Jurkat, Clone E6-1 (cell line): ENCODE measurements at regions not wholly inside any gene's neighbourhood (a gene's known extent, or its start where the extent isn't known, plus 50 kb on each side); places are given as distances from the start of the nearest gene placed in this dataset.
A peak's percentile ranks its signal among the peaks of the same experiment; 100 is the strongest.

ENCODE experiments used
- DNase-seq: peaks from one replicate; pipeline ENCODE4 v3.0.0-alpha.2; 2011; ENCODE audit warnings: low read depth, low spot score
- H3K4me3 ChIP-seq: 2 replicates; pipeline ENCODE4 v1.5.1; 2011; ENCODE audit warnings: mild to moderate bottlenecking, low read length, control low read depth, moderate library complexity

DNA sequence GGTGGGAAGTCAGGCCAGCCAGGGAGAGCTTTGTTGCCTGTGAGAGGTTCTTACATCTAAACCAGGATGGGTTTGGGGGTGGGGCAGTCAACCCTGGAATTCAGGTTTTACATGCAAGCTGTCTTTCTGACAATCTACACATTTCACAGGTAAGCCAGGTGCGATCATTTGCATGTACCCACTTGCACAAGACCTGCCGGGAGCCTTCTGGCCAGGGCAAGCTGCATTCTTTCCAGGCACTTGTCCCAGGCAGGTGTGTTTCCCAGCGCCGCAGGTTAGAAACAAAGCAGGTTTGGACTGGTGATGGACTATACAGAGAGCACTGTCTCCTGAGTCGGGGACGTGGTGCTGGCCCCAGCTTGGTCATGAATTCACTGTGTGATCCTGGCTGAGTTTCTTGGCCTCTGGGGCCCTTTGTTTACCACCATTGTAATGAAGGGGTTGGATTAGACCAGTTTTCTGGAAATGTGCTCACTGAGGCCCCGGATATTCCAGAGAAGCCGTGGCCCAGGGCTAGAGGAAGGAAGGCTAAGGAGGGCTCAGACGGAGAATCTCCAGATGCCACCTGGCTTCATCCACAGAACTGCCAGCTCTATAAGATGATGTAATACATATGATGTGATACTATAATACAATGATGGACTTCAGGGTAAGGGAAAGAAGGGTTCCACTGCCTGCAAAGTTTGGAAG is 205.2 kb upstream of the SVIL start:
- no peak overlapping the region for H3K4me3 ChIP-seq
- DNase-seq, result no peak

DNA sequence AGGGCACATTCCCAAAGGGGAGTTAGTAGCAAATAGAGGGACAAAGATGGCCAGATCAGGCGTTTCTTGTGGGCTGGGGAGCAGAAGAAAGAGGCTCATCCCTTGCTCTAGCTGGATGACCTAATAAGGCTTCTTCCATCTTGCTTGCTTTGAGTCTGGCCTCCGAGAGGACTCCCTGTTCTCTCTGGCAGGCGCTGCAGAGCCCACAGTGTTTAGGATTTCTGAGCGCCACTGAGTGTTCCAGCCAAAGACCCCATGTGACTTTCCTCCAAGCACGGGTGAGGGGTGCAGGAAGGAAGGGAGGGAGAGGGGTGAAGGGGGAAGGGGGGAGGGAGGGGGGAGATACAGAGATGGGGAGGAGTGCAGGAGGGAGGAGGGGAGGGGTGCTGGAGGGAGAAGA is 203.8 kb upstream of the SVIL start:
- DNase-seq, result no peak
- no peak overlapping the region for H3K4me3 ChIP-seq

DNA sequence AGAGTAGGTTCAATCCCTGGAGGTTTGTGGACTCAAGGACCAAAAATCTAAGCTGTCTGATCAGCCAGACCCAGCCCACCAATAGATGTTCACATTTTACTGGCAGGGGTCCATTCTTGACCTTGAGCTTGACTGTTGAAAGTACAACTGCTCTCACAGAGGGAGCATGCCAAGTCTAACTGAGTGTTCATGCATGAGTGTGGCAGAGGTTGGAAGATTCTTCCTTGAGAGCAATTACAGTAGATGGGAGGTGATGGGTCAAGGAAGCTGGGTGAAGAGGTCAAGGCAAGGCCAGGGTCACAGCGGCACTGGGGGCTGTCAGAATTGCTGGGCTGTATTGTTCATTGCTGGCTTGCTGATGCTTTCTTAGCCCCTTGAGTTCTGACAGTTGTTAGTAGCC is 202.8 kb upstream of the SVIL start:
- no peak overlapping the region for H3K4me3 ChIP-seq
- no peak for DNase-seq

DNA sequence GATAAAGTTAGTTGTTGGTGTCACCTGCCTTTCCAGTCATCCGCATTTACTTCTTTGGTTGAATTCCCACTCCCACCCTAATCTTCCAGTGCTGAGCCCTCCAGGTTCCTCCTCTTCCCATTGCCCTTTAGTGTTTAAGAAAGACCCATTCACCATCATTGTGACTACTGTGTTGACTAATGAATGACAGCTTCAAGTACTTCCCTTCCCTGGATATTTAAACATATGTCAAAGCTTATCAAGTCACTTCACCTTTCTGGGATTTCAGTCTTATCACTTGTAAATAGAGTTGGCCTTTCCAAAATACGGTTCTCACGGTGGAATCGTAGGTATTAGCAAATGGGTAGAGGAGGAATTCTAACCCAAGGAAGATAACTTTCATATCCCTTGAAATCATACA is 201.6 kb upstream of the SVIL start:
- H3K4me3 ChIP-seq, result no peak overlapping the region
- no peak for DNase-seq

DNA sequence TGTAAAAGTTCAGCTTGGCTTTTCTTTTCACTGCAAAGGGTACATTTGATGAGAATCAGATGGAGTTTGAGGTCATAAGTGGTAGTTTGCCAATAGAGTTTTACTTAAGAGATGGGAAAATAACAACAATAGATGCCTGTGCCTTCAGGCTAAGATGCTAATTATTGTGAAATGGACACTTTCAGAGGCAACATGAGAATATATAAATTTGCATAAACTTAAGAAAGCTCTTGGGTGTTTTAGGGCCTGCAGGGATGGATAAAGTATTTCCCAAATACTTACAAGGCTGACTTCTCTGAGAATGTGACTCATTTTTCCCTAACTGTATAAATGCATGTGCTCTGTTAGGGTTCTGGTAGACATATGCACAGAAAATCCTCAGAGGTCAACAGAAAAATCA is 200.3 kb upstream of the SVIL start:
- H3K4me3 ChIP-seq, result no peak overlapping the region
- DNase-seq, result no peak

DNA sequence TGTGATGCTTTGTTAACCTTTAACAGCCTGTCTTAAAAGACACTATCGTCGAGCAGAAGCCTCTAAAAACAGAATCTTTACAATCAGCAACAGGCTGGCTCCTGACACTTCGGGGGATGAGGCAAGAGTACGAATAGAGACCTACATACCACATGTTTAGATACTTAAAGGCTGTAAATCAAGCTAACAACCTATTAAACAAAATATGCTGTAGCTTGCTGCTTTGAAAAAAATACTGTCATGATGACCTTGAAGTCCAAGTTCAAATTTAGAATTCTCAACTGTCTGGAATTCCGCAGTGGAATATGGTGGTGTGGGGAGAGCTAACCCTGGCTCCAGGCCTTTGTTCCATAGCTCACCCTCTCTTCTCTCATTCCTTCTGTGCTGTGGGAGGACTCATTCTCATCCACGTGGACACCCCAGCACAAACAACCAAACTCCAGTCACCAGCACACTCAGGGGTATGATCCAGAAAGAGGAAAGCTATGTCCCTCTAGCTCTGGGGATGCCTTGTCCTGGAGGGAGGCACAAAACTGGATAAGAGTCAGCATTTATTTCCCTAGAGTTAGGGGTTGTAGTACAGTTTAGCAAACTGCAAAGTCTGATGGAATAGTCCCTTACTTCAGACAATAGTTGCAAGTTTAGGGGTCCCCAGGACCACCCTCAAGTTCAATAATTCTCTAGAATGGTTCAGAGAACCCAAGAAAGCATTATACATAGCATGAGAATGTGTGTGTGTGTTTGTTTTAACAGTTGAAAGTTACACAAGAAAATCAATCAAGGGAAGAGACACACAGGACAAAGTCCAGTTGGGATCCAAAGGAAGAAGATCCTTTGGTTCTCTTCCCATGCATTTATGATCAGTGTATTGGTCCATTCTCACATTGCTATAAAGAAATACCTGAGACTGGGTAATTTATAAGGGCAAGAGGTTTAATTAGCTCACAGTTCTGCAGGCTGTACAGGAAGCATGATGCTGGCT is 196.1 kb upstream of the SVIL start:
- no peak for DNase-seq

DNA sequence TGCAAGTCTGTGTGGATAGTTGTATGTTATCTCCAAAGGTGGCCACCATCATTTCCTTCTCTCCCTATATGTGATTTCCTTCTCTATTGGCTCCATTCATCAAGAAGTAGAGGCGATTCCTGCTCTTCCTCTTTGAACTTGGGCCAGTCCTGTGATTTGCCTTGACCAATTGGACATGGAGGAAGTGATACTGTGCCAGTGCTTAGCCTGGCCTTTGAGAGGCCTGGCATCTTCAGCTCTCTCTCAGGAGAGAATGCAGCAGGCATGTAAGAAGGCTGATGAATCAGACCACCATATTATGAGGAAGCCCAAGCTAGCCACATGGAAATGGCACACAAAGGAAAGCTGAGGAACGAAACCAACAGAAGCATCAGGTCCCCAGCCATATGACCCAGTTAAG is 195.0 kb upstream of the SVIL start:
- H3K4me3 ChIP-seq, result no peak overlapping the region
- no peak for DNase-seq

More for the DNA sequence above, 196.1 kb upstream of the SVIL start:
- H3K4me3 ChIP-seq, result no peak overlapping the region

DNA sequence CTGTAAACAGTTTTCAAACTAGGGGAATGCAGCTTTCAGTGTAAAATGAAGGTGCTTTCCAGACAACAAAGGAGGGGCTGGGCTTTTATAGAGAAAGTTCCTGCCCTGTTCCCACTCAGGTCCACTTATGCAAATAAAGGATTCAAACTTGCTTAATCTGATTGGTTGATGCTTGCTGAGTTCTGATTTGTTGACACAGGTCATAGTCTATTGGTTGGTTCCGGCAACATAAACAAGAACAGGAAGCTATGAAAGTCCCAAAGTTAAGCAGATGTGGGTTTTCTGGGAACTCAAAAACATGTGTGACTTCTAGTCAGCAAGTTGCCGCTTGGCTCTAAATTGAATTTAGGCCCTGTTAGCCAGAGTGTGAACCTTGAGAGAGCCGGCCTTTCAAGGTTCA is 194.2 kb upstream of the SVIL start:
- no peak overlapping the region for H3K4me3 ChIP-seq
- DNase-seq, result no peak

DNA sequence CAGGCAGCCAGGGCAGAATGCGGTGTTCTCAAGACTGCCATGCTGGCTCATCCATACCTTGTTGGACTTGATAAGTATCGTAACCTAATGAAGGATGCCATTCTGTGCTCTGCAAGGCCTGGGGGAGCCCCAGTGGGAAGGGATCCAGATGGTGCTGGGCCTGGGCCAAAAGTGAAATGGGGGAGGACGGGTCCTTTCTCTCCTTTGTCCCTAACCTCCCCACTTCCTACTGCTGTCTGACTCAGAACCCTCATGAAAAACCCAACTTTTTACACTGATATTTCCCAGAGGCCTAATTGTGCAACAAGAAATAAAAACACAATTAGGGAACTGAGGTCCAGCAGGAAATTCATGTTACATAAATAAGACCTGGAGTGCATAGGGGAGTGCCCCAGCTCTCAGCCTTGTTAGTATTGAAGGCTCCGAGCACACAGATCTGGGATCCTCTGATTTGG is 193.7 kb upstream of the SVIL start:
- H3K4me3 ChIP-seq, result no peak overlapping the region
- DNase-seq, result no peak

DNA sequence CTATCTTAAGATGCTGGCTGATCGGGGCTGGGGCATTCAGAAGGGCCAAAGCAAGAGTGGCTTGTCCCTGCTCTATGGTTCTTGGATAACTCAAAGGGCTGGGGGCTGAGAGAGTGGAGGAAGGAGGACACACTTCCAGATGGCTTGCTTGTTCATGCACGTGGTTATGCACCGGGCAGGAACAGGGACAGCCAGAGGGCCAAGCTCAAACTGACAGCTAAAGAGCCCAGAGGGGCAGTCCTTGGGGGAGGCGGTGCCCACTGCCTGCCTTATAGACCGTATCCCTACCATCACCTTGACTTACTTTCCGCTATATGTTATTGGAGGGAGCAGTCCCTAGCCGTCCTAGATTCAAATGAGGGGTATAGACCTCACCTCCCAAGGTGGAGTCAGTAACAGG is 192.7 kb upstream of the SVIL start:
- DNase-seq, result no peak
- no peak overlapping the region for H3K4me3 ChIP-seq

DNA sequence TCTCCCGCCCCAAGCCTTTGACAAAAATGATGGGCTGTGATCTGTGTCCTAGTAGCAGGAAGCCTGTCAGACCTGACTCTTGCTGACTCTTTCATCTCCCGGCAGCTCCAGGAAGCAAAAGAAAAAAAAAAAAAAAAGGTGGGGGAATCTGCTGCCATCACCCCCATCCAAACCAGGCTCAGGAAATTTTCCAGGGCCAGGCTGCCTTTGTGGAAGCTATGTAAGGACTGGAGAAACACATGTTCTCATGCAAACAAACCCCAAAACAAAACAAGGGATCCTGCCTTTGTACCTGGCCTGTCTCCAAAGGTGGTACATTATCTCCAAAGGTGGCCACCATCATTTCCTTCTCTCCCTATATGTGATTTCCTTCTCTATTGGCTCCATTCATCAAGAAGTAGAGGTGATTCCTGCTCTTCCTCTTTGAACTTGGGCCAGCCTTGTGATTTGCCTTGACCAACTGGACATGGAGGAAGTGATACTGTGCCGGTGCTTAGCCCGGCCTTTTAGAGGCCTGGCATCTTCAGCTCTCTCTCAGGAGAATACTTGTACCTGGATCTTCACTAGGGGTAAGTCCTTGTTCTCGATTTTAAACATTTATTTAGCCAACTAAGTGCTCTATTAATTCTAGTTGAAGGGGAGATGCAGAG is 192.2 kb upstream of the SVIL start:
- no peak overlapping the region for H3K4me3 ChIP-seq
- no peak for DNase-seq

DNA sequence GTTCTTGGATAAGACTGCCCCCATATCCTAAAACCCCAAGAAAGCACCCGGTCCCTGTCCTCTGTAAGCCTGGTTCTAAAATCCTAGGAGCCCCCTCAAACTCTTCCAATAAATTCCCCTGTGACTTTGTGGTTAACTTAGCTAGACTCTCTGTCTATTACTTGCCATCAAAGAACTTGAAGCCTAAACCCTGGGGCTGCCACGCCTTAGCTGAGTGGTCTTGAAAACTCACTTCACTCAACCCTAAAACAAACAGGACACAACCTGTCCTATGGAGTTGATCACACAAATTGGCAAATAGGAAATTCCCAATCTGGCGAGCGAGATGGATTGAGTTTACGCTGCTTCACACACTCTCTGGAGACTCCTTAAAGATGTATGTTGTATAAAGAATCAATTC is 191.4 kb upstream of the SVIL start:
- no peak overlapping the region for H3K4me3 ChIP-seq
- DNase-seq, result no peak

DNA sequence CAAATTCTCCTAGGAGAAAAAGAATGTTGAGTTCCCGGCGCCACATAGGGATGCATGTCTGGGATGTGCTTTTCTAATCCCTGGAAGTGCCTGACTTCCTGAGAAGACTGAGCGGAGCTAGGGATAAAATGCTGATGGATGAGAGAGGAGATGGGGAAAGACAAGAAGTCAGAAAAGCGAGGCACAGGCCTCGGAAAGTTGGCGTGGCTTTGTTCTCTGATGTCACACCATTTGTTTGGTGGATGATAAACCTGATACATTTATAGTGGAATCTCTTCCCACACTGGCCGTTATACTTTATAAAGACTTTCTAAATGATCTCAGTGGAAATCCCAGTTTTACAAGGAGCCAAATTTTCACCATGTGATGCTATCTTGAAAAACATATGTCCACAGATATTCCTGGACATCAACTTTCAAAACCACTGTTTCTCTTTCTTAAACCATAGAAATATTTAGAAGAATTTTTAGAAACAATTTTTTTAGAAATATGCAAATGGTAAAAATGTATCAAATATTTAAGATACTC is 188.8 kb upstream of the SVIL start:
- no peak overlapping the region for H3K4me3 ChIP-seq
- DNase-seq, result no peak

DNA sequence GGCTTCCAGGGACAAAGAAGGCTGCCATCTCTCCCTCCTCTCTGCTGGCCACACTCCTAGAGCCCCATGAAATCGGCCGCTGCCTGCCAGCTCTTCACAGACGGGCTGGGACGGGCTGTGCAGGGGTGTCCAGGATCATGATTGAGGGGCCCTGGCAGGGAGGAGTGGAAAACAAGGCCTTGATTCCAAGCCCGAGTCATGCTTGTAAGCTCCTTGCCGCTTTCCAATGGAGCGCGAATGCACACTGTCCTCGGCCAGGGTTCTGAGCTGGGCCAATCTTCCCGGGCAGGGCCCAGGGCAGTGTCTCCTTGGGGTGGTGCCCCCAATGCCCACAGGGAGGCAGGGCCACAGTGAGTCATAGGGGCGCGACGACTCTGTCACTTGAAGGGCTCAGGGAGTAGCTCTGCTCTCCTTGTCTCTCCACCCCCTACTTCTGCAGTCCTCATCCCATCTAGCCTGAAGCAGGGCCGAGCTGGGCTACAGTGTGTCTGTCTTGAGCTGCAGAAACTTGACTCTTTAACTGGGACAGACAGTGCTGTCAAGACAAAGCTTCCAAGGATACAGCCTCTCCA is 186.2 kb upstream of the SVIL start:
- no peak for DNase-seq
- H3K4me3 ChIP-seq, result no peak overlapping the region

DNA sequence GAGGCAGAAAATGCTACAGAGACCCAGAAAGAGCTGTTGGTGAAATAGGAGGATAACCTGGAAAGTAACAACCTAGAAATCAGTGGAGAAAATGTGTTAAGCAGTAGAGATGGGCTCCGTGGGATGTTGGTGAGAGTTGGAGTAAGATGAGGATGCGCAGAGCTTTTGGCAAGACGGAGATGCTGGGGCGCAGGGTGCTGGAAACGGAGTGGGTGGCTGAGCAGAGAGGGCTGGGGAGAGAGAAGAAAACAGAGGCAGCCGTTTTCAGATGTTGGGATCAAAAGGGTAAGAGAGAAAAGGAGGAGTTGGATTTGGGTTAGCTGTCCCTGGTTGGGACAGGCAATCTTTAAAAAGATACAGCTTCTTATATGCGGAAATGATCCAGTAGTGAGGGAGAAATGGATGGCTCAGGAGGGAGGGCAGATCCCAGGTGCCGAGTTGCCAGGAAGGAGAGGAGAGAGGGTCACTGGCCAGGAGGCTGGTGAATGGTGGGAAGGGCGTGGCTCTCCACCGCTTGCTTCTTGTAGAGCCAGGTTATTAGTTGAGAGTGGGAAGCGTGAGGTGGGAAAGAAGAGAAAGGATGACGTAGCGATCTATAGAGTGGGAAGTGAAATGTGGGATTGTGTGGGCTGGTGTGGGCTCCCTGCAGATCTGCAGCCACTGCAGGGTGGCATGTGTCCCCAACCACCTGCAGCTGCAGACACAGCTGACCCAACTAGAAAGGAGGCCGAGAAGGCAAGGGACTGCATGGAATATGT is 182.2 kb upstream of the SVIL start:
- no peak overlapping the region for H3K4me3 ChIP-seq
- no peak for DNase-seq

DNA sequence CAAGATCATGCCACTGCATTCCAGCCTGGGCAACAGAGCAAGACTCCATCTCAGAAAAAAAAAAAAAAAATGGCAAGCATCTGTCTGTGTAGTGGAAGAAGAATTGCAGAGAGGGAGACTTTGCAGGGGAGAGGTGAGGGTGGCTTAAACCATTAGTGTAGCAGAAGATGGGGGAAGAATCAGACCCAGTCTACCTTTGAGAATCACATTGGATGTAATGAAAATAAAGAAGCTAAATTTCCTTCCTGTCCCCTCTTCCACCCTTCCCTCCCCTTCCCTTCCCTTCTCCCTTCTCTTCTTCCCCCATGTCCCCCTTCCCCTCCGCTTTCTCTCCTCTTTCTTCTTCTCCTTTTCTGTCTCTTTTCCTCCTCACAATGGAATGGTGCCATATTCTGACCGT is 180.8 kb upstream of the SVIL start:
- H3K4me3 ChIP-seq, result no peak overlapping the region

DNA sequence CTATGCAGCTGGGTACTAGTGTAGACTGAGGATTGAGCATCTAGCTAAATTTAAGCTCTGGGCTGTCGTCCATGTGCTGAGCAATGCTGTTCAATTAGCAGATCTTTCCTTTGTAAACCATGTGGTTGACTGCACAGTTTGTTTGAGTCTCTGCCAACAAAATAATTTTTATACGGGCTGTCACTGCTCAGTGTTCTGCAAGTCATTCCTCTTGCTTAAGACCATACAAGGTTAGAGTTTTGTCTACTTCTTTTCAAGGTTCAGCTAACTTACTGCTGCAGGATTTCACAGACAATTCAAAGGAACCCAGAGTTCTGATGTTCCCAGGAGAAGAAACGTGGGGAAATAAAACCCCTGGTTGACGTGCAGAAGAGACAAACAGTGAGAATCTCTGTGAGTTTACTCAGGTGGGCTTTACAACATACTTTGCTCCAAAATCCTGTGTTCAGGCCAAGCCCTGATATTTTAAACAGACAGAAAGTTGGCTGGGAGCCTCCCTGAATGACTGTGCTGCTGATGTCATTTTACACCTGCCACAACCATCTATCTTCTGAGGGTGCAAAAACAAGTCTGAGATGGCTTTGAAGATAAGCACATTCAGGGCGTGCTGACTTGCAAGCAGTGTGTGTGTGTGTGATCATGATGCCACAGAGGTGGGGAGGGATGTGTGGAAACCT is 177.1 kb upstream of the SVIL start:
- no peak overlapping the region for H3K4me3 ChIP-seq
- DNase-seq, result peak; percentile 74

More for the DNA sequence above, 180.8 kb upstream of the SVIL start:
- DNase-seq, result no peak

DNA sequence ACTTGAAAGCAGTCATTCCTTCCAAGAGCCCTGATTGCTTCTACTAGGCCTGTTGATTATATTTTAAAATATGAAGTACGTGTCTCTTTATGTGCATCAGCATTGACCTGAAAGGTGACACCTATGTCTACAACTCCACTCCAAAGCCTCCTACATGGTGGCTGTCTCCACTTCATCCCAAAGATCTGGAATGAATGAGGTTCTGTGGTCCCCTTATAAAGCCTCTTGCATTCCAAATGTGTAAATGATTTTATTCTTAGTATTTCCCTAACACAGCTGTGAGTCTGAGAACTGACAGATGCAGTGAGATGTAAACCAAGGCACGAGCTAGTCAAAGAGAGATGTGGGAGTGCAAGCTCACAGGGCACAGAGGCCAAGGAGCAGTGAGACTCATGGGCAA is 176.0 kb upstream of the SVIL start:
- H3K4me3 ChIP-seq, result no peak overlapping the region
- no peak for DNase-seq
